Stimulated activated CD4-positive, alpha-beta T cell treated with anti-CD3 and anti-CD28 coated beads, Interleukin-15, amount 100 ng/mL, for 48 hours (primary cell): ENCODE measurements at regions not wholly inside any gene's neighbourhood (a gene's known extent, or its start where the extent isn't known, plus 50 kb on each side); places are given as distances from the start of the nearest gene placed in this dataset.

Source experiments
- DNase-seq, 2 donors: peaks; one replicate each; pipeline ENCODE4 v3.0.0-alpha.2; 2020; ENCODE audit warnings: low read depth in 2 of 2

- no peak for DNase-seq
These were observed 348.9 kb downstream of the NDFIP2 start for GRCh38 chr13:79829880-79830279.

GRCh38 chr13:79825959-79826358, 345.0 kb downstream of the NDFIP2 start:
- no peak for DNase-seq

DNA sequence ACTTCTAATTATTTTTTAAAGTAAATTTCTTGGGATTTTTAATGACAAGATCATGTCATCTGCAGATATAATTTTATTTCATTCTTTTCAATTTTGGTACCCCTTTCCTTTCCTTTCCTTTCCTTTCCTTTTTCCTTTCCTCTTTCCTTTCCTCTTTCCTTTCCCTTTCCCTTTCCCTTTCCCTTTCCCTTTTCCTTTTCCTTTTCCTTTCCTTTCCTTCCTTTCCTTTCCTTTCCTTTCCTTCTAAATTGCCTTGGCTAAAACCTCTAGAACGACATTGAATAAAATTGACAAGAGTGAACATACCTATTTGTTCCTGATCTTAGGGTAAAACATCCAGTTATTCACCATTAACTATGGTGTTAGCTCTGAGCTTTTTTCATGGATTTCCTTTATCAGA, 334.1 kb downstream of the NDFIP2 start:
- DNase-seq = no peak

DNA sequence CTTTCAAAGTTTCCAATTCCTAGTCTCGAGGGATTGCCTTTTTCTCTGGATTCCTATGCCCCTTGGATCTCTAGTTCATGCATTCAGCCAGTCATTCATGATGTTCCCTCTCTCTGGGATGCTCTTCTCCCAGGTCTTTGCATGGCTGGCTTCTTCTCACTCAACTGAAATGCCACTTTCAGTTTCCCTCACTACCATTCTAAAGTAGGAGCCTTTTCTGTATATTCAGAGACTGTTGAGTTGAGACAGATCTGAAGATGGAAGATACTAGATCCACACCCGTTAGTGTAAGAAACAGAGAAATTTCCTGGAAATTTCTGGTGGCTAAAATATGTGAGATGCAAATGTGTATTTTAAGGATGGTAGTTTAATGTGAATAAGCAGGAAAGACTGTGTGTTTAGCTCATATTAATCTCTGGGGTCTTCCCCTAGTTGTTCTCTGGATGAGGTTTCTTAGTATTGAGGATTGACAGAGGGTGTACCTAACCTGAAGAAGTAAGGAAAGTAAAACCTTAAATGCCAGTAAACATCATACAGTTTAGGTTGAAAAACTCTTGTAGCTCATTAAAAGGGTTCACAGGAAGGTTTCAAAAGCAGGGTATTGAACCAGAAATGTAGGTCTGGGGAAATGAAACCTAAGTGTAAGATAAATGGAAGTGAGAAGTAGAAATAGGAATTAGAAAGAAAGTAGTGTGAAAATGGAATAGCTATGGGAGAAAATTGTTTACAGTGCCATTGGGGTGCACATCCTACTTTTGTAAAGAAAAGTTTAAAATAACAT, 331.3 kb downstream of the NDFIP2 start:
- no peak for DNase-seq

GRCh38 chr13:79811170-79811569, 330.2 kb downstream of the NDFIP2 start:
- DNase-seq = no peak

GRCh38 chr13:79810669-79811068, 329.7 kb downstream of the NDFIP2 start:
- DNase-seq = no peak

DNA sequence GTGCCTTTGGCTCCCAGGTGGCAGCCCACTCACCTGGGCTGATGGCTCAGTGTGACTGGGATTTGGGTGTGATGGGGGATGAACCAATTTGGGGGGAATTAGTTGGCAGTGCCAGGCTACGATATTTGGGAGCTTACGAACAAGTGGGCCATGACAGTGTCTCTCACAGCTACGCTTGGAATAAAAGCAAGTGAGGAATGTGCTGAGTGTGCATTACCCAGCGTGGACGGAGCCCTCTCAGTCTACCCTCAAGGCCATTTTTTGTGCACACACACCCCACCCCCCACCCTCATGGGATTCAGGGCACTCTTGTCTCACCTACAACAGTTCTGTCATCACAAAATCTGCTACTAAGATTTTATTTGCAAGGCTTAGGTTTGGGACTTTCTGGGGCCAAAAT, 329.1 kb downstream of the NDFIP2 start:
- no peak for DNase-seq

DNA sequence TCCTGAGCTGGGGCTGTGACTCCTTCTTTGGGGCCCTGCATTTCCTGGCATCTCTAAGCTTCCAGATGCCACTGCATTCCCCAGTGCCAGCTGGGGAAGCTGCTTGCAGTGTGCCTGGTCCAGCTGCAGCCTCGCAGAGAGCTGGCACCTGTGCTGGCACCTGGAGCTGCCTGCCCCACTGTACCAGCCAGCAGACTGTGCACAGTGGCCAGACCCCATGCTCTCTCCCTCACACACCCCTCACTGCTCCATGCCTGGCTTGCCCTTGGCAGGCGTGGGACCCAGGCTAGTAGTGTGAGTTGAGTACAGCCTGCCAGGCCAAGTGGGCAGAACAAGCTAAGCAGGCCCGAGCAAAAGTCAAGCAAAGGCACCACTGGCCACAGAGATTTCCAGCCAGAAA, 327.5 kb downstream of the NDFIP2 start:
- DNase-seq = no peak

DNA sequence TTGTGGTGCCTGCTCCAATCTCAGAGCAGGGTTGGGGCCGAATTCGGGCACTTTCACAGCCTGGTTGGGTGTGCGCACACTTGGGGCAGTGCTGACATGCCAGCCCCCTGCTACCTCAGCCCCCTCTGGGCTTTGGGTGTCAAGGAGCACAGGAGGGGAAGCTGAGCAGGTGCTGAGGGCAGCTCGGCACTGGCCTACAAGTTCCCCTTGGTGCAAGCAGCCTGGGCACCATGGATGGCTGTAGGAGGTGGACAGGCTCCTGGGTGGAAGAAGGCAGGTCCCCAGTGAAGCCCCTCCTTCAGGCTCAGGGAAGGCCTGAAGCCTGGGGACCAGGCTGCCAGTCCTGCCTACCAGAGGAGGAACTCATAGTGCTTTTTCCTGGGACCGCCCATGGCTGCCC, 326.6 kb downstream of the NDFIP2 start:
- no peak for DNase-seq

- DNase-seq = no peak
These were observed 325.9 kb downstream of the NDFIP2 start for GRCh38 chr13:79806821-79807220.

GRCh38 chr13:79805317-79805716, 324.4 kb downstream of the NDFIP2 start:
- no peak for DNase-seq

DNA sequence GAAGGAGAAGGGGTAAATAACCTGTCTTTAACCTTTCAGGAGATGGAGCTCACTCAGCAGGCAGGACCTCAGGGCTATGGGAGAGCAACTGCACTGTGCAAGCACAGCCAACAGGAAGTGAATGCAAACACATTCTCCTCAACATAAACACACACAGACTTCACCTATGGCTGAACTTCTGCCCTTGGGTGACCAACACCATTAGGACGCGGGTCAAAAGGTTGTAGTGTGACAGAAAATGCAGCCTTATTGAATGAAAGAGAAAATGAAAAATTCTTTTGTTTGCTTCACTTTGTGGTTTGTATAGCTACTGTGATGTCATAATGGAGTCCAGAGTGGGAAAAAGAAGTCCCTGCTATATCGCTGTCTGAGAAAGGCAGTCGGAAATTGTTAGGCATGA, 323.0 kb downstream of the NDFIP2 start:
- DNase-seq = no peak

DNA sequence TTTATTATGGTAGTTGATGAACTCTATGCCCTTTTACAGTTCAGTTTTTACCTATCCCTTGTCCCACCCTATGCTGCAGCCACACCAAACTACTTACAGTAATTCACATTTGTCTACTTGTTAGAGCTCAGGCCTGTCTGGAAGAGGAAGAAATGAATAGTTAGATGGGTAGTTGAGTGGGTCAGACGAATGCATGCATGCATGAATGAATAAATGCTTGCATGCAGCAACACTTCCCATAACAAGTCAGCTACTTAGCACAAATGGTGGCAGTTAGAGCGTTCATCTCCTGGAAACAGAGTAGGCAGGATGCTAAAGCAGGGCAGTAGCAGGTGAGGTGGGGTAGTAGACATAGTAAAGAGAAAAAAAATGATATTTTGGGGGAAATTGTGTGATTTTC, 322.3 kb downstream of the NDFIP2 start:
- DNase-seq = no peak

- DNase-seq = no peak
These were observed 321.6 kb downstream of the NDFIP2 start for GRCh38 chr13:79802389-79803085.

DNA sequence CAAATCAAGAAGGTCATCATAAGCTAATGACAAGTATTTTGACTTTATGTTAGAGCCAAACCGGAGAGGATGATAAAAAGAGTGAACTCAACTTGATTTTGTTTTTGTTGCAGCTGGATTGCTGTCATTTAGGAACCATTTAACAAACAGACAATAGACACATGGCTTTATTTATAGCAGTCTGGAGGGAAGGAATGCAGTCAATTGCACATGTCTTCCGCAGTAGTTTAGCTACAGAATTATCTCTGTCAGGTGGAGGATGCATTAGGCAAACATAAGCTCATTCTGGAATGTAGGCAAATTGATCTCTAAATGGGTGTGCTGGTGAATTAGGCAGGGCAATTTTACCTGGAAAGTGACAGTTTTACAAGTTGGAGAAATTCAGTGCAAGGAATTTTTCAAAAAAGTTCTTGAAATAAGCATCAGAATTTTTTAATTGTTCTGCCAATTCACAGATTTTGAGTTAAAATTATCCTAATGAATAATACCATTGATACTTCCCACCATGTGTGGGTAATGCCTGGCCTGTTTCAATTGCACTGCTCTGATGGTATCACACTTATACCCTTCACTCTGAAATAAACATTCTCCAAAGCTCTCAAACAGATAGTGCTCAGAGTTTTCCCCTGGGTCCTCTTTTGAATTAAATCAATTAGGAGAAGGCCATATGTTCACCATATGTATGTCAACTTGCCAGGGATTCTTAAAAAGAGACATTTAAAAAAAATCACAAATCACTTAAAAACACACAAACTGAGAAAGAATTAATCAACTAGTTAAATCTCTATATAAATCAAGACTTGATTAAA, 318.3 kb downstream of the NDFIP2 start:
- no peak for DNase-seq

- no peak for DNase-seq
These were observed 315.2 kb downstream of the NDFIP2 start for GRCh38 chr13:79796136-79796535.

DNA sequence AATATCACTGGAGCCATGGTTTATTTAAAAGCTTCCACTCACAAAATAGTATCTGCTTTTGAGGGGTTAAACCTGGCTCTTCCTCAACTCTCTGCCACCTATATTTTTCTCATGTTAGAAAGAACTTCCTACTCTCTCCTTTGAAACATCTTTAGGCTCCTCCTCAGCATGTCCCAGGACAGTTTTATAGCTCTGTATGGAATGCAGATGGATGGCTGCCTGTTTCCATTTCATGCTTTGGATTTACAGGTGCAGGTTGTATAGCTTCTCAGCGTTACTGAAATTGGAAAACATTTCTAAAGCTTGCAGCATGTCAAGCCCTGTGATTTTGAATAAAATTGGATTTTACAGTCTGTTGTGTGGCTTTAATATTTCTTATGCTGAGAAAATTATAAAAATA, 314.0 kb downstream of the NDFIP2 start:
- no peak for DNase-seq

DNA sequence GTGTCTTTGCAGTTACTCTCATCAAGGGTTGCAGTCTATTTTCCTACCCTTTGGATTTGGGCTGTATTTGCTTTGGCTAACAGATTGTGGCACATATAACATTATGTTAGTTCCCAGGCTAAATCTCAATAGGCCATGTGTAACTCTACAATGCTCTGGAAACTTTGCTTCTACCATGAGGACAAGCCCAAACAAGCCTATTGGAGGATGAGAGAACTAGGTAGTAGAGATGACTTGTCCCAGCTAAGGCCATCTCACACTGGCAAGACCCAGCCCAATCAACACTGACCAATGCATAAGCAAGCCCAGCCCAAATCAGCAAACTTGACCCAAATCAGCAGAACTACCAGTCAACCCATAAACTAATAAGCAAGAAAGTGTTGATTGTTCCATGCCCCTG, 311.8 kb downstream of the NDFIP2 start:
- no peak for DNase-seq

GRCh38 chr13:79791471-79792042, 310.6 kb downstream of the NDFIP2 start:
- no peak for DNase-seq

GRCh38 chr13:79786176-79786575, 305.2 kb downstream of the NDFIP2 start:
- no peak for DNase-seq

DNA sequence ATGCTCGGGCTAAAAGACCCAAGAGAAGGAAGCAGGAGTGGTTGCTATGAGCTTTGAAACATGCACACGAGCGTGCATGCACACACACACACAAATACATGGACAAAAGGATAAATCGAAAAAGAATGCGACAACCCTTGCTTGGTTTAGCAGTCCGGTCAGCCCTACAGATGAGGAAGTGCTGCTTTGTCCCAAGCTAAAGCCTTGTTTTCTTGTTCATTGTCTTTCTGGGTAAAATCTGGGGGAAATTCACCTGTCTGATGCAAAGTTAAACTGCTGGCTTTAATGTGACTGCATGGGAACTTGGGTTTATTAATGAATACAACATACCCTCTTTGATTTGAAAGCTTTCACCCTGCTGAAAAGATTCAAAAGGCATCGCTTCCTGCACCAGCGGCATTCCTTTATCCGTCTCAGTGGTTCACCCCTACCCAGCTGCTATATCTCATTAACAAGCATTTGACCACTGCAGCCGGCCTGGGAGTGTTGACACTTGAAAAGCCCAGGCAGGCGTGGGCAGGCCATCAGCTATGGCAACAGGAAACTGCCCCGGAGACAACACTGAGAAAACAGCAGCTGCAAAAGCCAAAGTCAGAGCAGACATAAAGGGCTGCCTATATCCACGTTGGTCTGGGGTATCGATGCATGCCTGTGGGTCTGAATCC, 301.7 kb downstream of the NDFIP2 start:
- no peak for DNase-seq
